IMR-90 (cell line): ENCODE measurements at regions not wholly inside any gene's neighbourhood (a gene's known extent, or its start where the extent isn't known, plus 50 kb on each side); places are given as distances from the start of the nearest gene placed in this dataset.
"Not testable (repeated sequence)": the region's sequence is repeated elsewhere in the genome, so short reads cannot be mapped to it uniquely, and the experiment has no call there.

Experiments used
- ATAC-seq: fragments of 200-7000 bp; cut with Tn5 transposase; 2 replicates; pipeline ENCODE4 v1.9.1; 2020; ENCODE audit warnings: low read depth, mild to moderate bottlenecking, moderate library complexity
- BruUV-seq: library from RNA; stranded (reverse); fragments of 400-500 nt; replicated peaks from 2 replicates; lab custom pipeline; 2021; lab: Mats Ljungman, UMichigan
- CTCF ChIA-PET: fragments of 300-600 bp; formaldehyde crosslinking; extraction: SDS; loops from one replicate; lab custom pipeline; 2021; ENCODE audit warnings: antibody characterized with exemption; lab: Yijun Ruan, JAX
- POLR2A ChIA-PET: fragments of 300-600 bp; sonication (Branson Sonifier 250); formaldehyde crosslinking; loops from one replicate; lab custom pipeline; 2022; ENCODE audit warnings: antibody characterized with exemption; ENCODE audit not compliant: unreplicated experiment; lab: Charles Lee
- DNase-seq: peaks from one replicate; pipeline ENCODE4 v3.0.0; 2013
- H2AFZ ChIP-seq: replicated peaks from 2 replicates; pipeline ENCODE3; 2013; ENCODE audit warnings: low read length, mild to moderate bottlenecking; ENCODE audit not compliant: poor library complexity
- H2AK5ac ChIP-seq: 2 replicates; pipeline ENCODE4 v1.6.1; 2013; ENCODE audit warnings: low read depth, low read length, inconsistent platforms
- H2AK9ac ChIP-seq: replicated peaks from 2 replicates; pipeline ENCODE3; 2013; ENCODE audit warnings: mild to moderate bottlenecking, low read depth, low read length, moderate library complexity; ENCODE audit not compliant: poor library complexity
- H2BK120ac ChIP-seq: 2 replicates; pipeline ENCODE4 v1.6.1; 2013; ENCODE audit warnings: low read depth, low read length, inconsistent platforms
- H2BK15ac ChIP-seq: 3 replicates; pipeline ENCODE4 v1.6.1; 2013; ENCODE audit warnings: low read depth, low read length, inconsistent platforms
- H2BK20ac ChIP-seq: 2 replicates; pipeline ENCODE4 v1.6.1; 2013; ENCODE audit warnings: low read depth, mild to moderate bottlenecking, inconsistent platforms, low read length, moderate library complexity
- H2BK5ac ChIP-seq: 2 replicates; pipeline ENCODE4 v1.6.1; 2013; ENCODE audit warnings: mild to moderate bottlenecking, low read depth, low read length, inconsistent platforms; ENCODE audit not compliant: poor library complexity, severe bottlenecking
- H3K14ac ChIP-seq: replicated peaks from 2 replicates; pipeline ENCODE4 v1.6.1; 2013; ENCODE audit warnings: low read depth, low read length, inconsistent platforms
- H3K18ac ChIP-seq: 2 replicates; pipeline ENCODE4 v1.6.1; 2013; ENCODE audit warnings: low read depth, low read length, control low read depth
- H3K23ac ChIP-seq: 2 replicates; pipeline ENCODE4 v1.6.1; 2013; ENCODE audit warnings: low read depth, low read length, inconsistent platforms
- H3K27ac ChIP-seq: 2 replicates; pipeline ENCODE4 v1.5.1; 2013; ENCODE audit warnings: mild to moderate bottlenecking, control low read depth, low read length; ENCODE audit not compliant: insufficient read depth
- H3K27me3 ChIP-seq: 2 replicates; pipeline ENCODE4 v1.6.1; 2013; ENCODE audit warnings: low read length; ENCODE audit not compliant: control insufficient read depth, insufficient read depth
- H3K36me3 ChIP-seq: 2 replicates; pipeline ENCODE4 v1.6.1; 2013; ENCODE audit warnings: low read length, mixed read lengths; ENCODE audit not compliant: control insufficient read depth, insufficient read depth
- H3K4ac ChIP-seq: 2 replicates; pipeline ENCODE4 v1.6.1; 2013; ENCODE audit warnings: low read depth, low read length, inconsistent platforms
- H3K4me1 ChIP-seq: 2 replicates; pipeline ENCODE4 v1.6.1; 2013; ENCODE audit warnings: low read length, mixed read lengths; ENCODE audit not compliant: control insufficient read depth, insufficient read depth
- H3K4me2 ChIP-seq: 2 replicates; pipeline ENCODE4 v1.6.1; 2013; ENCODE audit warnings: low read depth, mild to moderate bottlenecking, control low read depth, low read length, moderate library complexity
- H3K4me3 ChIP-seq: 2 replicates; pipeline ENCODE4 v1.5.1; 2013; ENCODE audit warnings: low read depth, mild to moderate bottlenecking, control low read depth, low read length, moderate library complexity; ENCODE audit not compliant: insufficient read depth
- H3K56ac ChIP-seq: 2 replicates; pipeline ENCODE4 v1.6.1; 2013; ENCODE audit warnings: low read length, inconsistent platforms; ENCODE audit not compliant: insufficient read depth; ENCODE audit errors: extremely low read depth
- H3K79me1 ChIP-seq, 2 experiments: 2 replicates each; pipeline ENCODE4 v1.6.1; 2013; ENCODE audit warnings: low read length in 2 of 2, inconsistent platforms in 1 of 2, low read depth in 1 of 2
- H3K9ac ChIP-seq: 2 replicates; pipeline ENCODE4 v1.6.1; 2013; ENCODE audit warnings: low read depth, low read length, control low read depth
- H3K9me1 ChIP-seq: 2 replicates; pipeline ENCODE4 v1.6.1; 2013; ENCODE audit warnings: low read length, inconsistent platforms; ENCODE audit not compliant: insufficient read depth
- H3K9me3 ChIP-seq: 2 replicates; pipeline ENCODE4 v1.6.1; 2013; ENCODE audit warnings: low read length; ENCODE audit not compliant: control insufficient read depth, insufficient read depth
- H4K20me1 ChIP-seq: 2 replicates; pipeline ENCODE4 v1.6.1; 2013; ENCODE audit warnings: low read length, inconsistent platforms; ENCODE audit not compliant: insufficient read depth
- H4K5ac ChIP-seq: 2 replicates; pipeline ENCODE4 v1.6.1; 2013; ENCODE audit warnings: mild to moderate bottlenecking, low read depth, low read length, control low read depth
- H4K8ac ChIP-seq, 2 experiments: 2 replicates each; pipeline ENCODE4 v1.6.1; 2013; ENCODE audit warnings: low read depth in 2 of 2, low read length in 2 of 2, control low read depth in 1 of 2, inconsistent platforms in 1 of 2
- H4K91ac ChIP-seq: 2 replicates; pipeline ENCODE4 v1.6.1; 2013; ENCODE audit warnings: low read depth, low read length, inconsistent platforms; ENCODE audit not compliant: insufficient read depth
- WGBS, 2 experiments: methylation state at CpG; one replicate each; pipeline versions ENCODE4 v1.1.5 to v1.1.7; 2013; ENCODE audit warnings: missing lambda C conversion rate in 2 of 2; ENCODE audit not compliant: insufficient read length in 1 of 2; ENCODE audit errors: extremely low coverage in 2 of 2; 5-methylcytosine and 5-hydroxymethylcytosine counted together
- dilution Hi-C: fragments of 300-500 bp; cut with HindIII; formaldehyde crosslinking; loops from one replicate; pipeline ENCODE4 v1.14.3; 2018; ENCODE audit warnings: low sequenced_read_pairs; ENCODE audit not compliant: unreplicated experiment
- in situ Hi-C: fragments of 300-500 bp; cut with MboI; formaldehyde crosslinking; loops from 3 replicates; pipeline ENCODE4 v1.14.3; 2019; ENCODE audit warnings: low sequenced_read_pairs, inconsistent platforms, mixed read lengths
- intact Hi-C: fragments of 100-400 bp; cut with micrococcal nuclease; formaldehyde crosslinking; loops from 2 replicates; pipeline ENCODE4 v1.10.0; 2022

DNA sequence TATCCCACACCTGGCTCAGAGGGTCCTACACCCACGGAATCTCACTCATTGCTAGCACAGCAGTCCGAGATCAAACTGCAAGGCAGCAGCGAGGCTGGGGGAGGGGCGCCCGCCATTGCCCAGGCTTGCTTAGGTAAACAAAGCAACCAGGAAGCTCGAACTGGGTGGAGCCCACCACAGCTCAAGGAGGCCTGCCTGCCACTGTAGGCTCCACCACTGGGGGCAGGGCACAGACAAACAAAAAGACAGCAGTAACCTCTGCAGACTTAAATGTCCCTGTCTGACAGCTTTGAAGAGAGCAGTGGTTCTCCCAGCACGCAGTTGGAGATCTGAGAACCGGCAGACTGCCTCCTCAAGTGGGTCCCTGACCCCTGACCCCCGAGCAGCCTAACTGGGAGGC, 850.7 kb downstream of the EPHA3 start:
- H3K36me3 ChIP-seq, H3K9me3 ChIP-seq, H3K27me3 ChIP-seq, H2AK9ac ChIP-seq, H3K14ac ChIP-seq, H2BK120ac ChIP-seq, dilution Hi-C loops, H3K9me1 ChIP-seq, H3K18ac ChIP-seq, H3K4me1 ChIP-seq, H4K5ac ChIP-seq, H2BK5ac ChIP-seq, in situ Hi-C loops, BruUV-seq, H2AK5ac ChIP-seq, intact Hi-C loops, DNase-seq, H3K79me1 ChIP-seq, H4K20me1 ChIP-seq, H3K4me2 ChIP-seq, ATAC-seq, H3K4me3 ChIP-seq, H2BK15ac ChIP-seq, H3K56ac ChIP-seq, H3K23ac ChIP-seq, H2AFZ ChIP-seq, H4K91ac ChIP-seq, H3K27ac ChIP-seq, H4K8ac ChIP-seq, POLR2A ChIA-PET, H2BK20ac ChIP-seq, H3K4ac ChIP-seq, CTCF ChIA-PET, H3K9ac ChIP-seq: not testable (repeated sequence)
- WGBS, 2 experiments: no CpG with 5 or more reads among the region's 9 CpGs
